Osteoblast (primary cell): ENCODE measurements at regions not wholly inside any gene's neighbourhood (a gene's known extent, or its start where the extent isn't known, plus 50 kb on each side); places are given as distances from the start of the nearest gene placed in this dataset.

ENCODE experiments used
- DNase-seq: peaks from one replicate; pipeline ENCODE4 v3.0.0; 2011; ENCODE audit warnings: low spot score, mixed read lengths; ENCODE audit not compliant: insufficient read length; ENCODE audit errors: missing footprints
- H2AFZ ChIP-seq: 2 replicates; pipeline ENCODE4 v1.6.0; 2011; ENCODE audit warnings: mild to moderate bottlenecking, low read length
- H3K27ac ChIP-seq: 2 replicates; pipeline ENCODE4 v1.5.1; 2011; ENCODE audit warnings: mild to moderate bottlenecking, low read depth, low read length, moderate library complexity
- H3K27me3 ChIP-seq: 2 replicates; pipeline ENCODE4 v1.6.0; 2012; ENCODE audit warnings: mild to moderate bottlenecking, control low read depth, inconsistent platforms, low read length, moderate library complexity; ENCODE audit not compliant: insufficient read depth
- H3K36me3 ChIP-seq: 2 replicates; pipeline ENCODE4 v1.5.1; 2011; ENCODE audit warnings: mild to moderate bottlenecking, low read length, control low read depth, moderate library complexity; ENCODE audit not compliant: insufficient read depth
- H3K4me1 ChIP-seq: 2 replicates; pipeline ENCODE4 v1.5.1; 2011; ENCODE audit warnings: mild to moderate bottlenecking, low read length, control low read depth, moderate library complexity; ENCODE audit not compliant: insufficient read depth
- H3K4me2 ChIP-seq: 2 replicates; pipeline ENCODE4 v1.6.0; 2011; ENCODE audit warnings: mild to moderate bottlenecking, low read length; ENCODE audit not compliant: insufficient read depth
- H3K4me3 ChIP-seq: fragments of 200-600 bp; sonication (generic); 3 replicates; pipeline ENCODE4 v1.5.1; 2012; ENCODE audit warnings: mild to moderate bottlenecking, low read length, inconsistent platforms; ENCODE audit not compliant: insufficient read depth
- H3K79me2 ChIP-seq: 2 replicates; pipeline ENCODE4 v1.6.0; 2012; ENCODE audit warnings: mild to moderate bottlenecking, low read length, control low read depth, inconsistent platforms; ENCODE audit not compliant: insufficient read depth
- H3K9me3 ChIP-seq: 2 replicates; pipeline ENCODE4 v1.5.1; 2011; ENCODE audit warnings: low read depth, low read length, control low read depth
- H4K20me1 ChIP-seq: 2 replicates; pipeline ENCODE4 v1.6.0; 2012; ENCODE audit warnings: mild to moderate bottlenecking, low read length, control low read depth; ENCODE audit not compliant: insufficient read depth
- CTCF ChIP-seq: IDR thresholded peaks from 2 replicates; pipeline ENCODE4 v1.5.1; 2011; ENCODE audit warnings: mild to moderate bottlenecking, low read depth, low read length, moderate library complexity; ENCODE audit errors: extremely low read depth

DNA sequence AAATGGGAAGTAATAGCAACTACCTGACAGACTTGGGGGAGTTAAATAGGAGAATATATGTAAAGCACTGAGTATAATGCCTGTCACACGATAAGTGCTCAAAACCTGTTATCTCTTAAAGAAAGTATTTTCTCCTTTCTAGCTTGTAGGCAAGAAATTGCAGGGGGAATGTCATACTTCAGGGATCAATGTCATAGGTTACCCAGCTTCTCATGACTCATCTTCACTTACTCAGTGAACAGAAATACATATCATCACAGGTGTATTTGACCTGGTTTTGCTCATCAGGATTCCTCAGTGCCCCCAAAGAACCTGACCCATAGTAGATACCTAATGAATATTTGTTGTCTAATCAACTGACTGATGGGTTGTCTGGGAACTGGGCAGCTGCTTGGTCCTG lies 285.0 kb upstream of the ATP2B1 start:
- H3K4me1 ChIP-seq: no peaks in the 10 kb centered on the region
- H3K36me3 ChIP-seq: no peaks in the 10 kb centered on the region
- H3K4me3 ChIP-seq: no peak overlapping the region
- H2AFZ ChIP-seq: no peak overlapping the region
- no peaks in the 10 kb centered on the region for H4K20me1 ChIP-seq
- H3K4me2 ChIP-seq: no peak overlapping the region
- no peak overlapping the region for H3K27ac ChIP-seq
- no peaks in the 10 kb centered on the region for H3K27me3 ChIP-seq
- no peaks in the 10 kb centered on the region for H3K79me2 ChIP-seq
- no peaks in the 10 kb centered on the region for H3K9me3 ChIP-seq
- TF ChIP-seq CTCF: no peak
- no peak for DNase-seq

DNA sequence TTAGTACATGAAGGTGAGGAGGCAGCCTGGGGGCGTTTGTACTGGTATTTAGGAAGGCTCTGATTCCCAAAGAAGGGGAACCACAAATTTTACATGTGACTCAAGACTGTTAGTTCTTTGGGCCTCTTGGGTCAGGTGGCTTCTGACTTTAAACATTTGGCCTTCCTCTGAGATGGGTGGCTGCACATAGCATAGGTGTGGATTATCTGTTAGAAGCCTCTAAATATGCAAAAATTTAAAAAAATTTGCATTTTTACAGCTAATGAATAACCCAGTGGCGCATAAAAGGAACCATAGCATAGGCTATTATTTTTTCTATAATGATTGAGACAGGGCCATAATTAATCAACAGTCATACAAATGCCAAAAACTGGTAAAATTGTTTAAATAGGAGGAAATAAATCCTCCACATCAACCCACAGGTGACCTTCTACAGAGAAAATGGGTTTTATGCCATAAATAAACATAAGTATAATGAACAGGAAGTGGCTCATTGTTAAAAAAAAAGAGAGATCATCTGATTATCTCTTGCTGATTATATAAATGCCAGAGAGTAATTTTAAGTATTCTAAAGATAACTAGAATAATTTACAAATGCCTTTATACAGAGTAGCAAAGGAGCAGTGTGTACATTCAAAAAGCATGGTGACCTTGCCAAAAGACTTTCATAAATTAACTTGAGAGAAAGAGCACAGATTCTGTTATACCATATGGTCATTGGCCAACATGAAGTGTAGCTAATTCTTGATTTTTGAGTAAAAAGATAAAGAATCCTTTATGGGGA lies 284.2 kb upstream of the ATP2B1 start:
- no peaks in the 10 kb centered on the region for H3K79me2 ChIP-seq
- no peak overlapping the region for H3K4me3 ChIP-seq
- H3K27ac ChIP-seq: no peak overlapping the region
- H3K27me3 ChIP-seq: no peaks in the 10 kb centered on the region
- H3K4me2 ChIP-seq: no peak overlapping the region
- H3K9me3 ChIP-seq: no peaks in the 10 kb centered on the region
- H2AFZ ChIP-seq: no peak overlapping the region
- no peak for DNase-seq
- no peaks in the 10 kb centered on the region for H3K36me3 ChIP-seq
- no peak for TF ChIP-seq CTCF
- no peaks in the 10 kb centered on the region for H4K20me1 ChIP-seq
- H3K4me1 ChIP-seq: no peaks in the 10 kb centered on the region

DNA sequence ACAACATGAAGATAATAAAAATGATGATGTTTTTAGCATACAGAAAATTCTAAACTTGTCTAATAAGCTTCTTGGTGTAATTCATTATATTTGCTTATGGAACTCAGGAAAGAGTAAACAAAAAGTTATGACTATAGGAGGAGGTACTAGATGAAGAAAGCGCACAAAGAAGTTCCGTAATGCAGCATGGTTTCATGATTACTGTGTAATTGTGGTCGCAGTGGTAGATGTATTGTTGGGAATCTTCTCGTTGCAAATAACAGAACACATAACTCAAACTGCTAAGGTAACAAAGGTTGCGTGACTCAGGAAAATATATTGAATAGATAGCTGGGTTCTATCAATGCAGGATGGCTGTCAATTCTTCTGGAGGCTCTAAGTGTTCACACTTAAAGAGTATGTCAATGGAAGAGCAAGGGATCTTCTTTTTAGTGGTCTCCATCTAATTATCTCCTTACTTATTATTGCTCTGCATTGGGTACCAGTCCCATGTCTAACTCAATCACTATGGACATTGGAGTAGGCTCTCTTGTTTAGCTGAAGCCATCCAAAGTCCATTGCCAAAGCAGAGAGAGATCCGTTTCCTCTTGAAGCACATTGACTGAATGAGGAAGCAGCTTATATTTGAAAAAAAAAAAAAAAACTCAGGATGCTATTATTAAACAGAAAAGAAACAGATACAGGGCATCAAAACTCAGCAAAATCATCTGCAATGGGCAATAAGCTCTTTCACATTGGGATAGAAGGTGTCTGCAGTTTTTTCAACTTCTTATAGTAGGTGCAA lies 283.4 kb upstream of the ATP2B1 start:
- Histone ChIP-seq H4K20me1 (no peaks in the 10 kb centered on the region), H2AFZ (no peak overlapping the region), H3K27me3 (no peaks in the 10 kb centered on the region), H3K9me3 (no peaks in the 10 kb centered on the region), H3K4me1 (no peaks in the 10 kb centered on the region), H3K4me2 (no peak overlapping the region), H3K27ac (no peak overlapping the region), H3K79me2 (no peaks in the 10 kb centered on the region), H3K4me3 (no peak overlapping the region), H3K36me3 (no peaks in the 10 kb centered on the region)
- TF ChIP-seq CTCF: no peak
- DNase-seq: no peak

DNA sequence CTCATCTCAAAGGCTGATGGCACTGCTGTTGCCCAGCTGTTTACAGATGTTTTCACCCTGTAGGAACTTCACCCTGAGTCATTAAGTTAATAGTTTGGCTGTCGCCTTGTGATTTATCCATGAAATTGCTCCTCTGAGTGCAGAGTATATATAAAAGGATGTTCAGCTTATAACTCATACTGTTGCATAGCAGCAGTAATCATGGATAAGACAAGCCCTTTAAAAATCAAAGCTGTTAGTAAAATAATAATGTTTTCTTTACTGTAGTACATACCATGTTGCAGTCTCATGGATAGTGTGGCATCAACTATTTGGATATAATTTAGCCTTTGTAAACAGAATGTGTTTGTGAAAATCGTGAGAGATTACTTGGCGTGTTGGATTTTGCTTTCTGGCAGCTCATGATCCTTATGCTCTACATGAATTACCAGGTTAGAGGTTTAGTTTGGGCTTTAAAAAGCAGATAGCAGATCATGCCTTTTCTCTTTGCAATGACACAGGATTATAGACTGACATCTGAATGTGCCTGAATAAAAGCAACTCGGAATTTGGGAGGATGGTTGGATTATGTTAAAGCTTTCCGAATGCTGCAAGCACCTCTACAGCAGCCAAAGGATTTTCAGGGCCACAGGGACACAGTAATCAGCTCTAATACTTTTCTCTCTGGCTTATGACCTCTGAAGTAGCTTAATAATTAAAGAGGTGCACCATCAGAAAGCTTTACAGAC lies 279.7 kb upstream of the ATP2B1 start:
- Histone ChIP-seq H3K4me1 (no peaks in the 10 kb centered on the region), H3K79me2 (no peaks in the 10 kb centered on the region), H2AFZ (no peak overlapping the region), H3K27ac (no peak overlapping the region), H3K4me2 (no peak overlapping the region), H4K20me1 (no peaks in the 10 kb centered on the region), H3K4me3 (no peak overlapping the region), H3K27me3 (no peaks in the 10 kb centered on the region), H3K9me3 (no peaks in the 10 kb centered on the region), H3K36me3 (no peaks in the 10 kb centered on the region)
- TF ChIP-seq CTCF: no peak
- DNase-seq: no peak
